Progenitor cell of endocrine pancreas (in vitro differentiated cells): ENCODE measurements at regions not wholly inside any gene's neighbourhood (a gene's known extent, or its start where the extent isn't known, plus 50 kb on each side); places are given as distances from the start of the nearest gene placed in this dataset.

Experiments used
- DNase-seq: peaks from one replicate; pipeline ENCODE4 v3.0.0; 2021; ENCODE audit warnings: low spot score; ENCODE audit not compliant: unreplicated experiment
- H3K27ac Mint-ChIP-seq: 2 replicates; pipeline ENCODE4 v1.8.0; 2021; ENCODE audit warnings: mild to moderate bottlenecking, moderate library complexity, mixed read lengths
- H3K27me3 Mint-ChIP-seq: 2 replicates; pipeline ENCODE4 v1.8.0; 2021; ENCODE audit warnings: mixed read lengths
- H3K36me3 Mint-ChIP-seq: 2 replicates; pipeline ENCODE4 v1.8.0; 2022; ENCODE audit warnings: mixed read lengths; ENCODE audit not compliant: insufficient read depth
- H3K4me1 Mint-ChIP-seq: 2 replicates; pipeline ENCODE4 v1.8.0; 2021; ENCODE audit warnings: low read depth, mixed read lengths
- H3K4me3 Mint-ChIP-seq: 2 replicates; pipeline ENCODE4 v1.8.0; 2021; ENCODE audit warnings: low read depth, mild to moderate bottlenecking, moderate library complexity, mixed read lengths
- H3K9me3 Mint-ChIP-seq: 2 replicates; pipeline ENCODE4 v1.8.0; 2021; ENCODE audit warnings: low read depth, mixed read lengths
- CTCF ChIP-seq: fragments of 200-600 bp; sonication (generic); IDR thresholded peaks from one replicate; pipeline ENCODE4 v1.5.0; 2021; ENCODE audit warnings: antibody characterized with exemption, mild to moderate bottlenecking; ENCODE audit not compliant: unreplicated experiment

DNA sequence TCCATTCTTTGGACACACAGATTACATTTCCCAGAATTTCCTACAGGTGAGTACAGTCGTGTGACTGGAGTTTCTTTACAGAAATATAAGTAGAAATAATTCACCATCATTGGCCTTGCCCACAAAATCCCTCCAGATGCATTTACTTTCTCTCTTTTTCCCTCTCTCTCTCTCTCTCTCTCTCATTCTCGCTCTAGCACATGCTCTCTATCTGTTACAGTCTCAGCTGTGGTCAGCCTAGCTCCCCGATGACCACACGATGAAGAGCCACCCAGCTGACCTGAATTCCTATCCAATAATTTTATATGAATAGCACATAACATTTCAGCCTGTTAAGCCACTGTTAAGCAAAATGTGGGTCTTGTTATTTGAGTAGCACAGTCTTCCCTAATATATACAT, 507.9 kb downstream of the PCDH7 start:
- Mint-ChIP-seq H3K4me3 (no peak overlapping the region), H3K27ac (no peak overlapping the region), H3K27me3 (no peaks in the 10 kb centered on the region), H3K36me3 (no peaks in the 10 kb centered on the region), H3K4me1 (no peaks in the 10 kb centered on the region), H3K9me3 (no peaks in the 10 kb centered on the region)
- TF ChIP-seq CTCF = no peak
- DNase-seq = no peak

DNA sequence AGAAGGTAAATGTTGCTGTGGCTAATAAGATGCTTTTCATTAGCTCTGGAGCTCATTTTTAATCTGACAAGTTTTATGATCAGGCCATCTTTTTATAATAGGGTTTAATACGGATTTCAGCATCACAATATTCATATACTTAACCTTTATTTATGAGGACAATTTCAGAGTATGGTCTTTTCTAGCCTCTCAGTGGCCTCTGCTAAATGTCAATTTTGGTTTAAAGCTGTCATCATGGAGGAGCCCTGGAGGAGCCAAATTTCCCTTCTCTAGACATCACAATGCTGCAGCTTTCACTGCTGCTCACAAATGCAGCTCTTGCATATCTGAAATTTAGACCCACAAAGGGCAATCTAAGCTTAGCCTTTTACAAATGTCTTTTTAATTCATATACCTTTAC, 510.4 kb downstream of the PCDH7 start:
- Mint-ChIP-seq H3K4me3 (no peak overlapping the region), H3K9me3 (no peaks in the 10 kb centered on the region), H3K36me3 (no peaks in the 10 kb centered on the region), H3K27me3 (no peaks in the 10 kb centered on the region), H3K4me1 (no peaks in the 10 kb centered on the region), H3K27ac (no peak overlapping the region)
- TF ChIP-seq CTCF = no peak
- DNase-seq = no peak

GRCh38 chr4:31234494-31234893, 514.3 kb downstream of the PCDH7 start:
- Mint-ChIP-seq H3K9me3 (peaks cover 8% of the 10 kb centered on the region), H3K4me1 (peaks cover 2% of the 10 kb centered on the region), H3K27me3 (no peaks in the 10 kb centered on the region), H3K36me3 (no peaks in the 10 kb centered on the region), H3K4me3 (no peak overlapping the region), H3K27ac (no peak overlapping the region)
- no peak for DNase-seq
- no peak for TF ChIP-seq CTCF

- H3K4me3 Mint-ChIP-seq = no peak overlapping the region
- TF ChIP-seq CTCF = no peak
- H3K36me3 Mint-ChIP-seq = no peaks in the 10 kb centered on the region
- no peaks in the 10 kb centered on the region for H3K27me3 Mint-ChIP-seq
- peaks cover 2% of the 10 kb centered on the region for H3K4me1 Mint-ChIP-seq
- H3K27ac Mint-ChIP-seq = no peak overlapping the region
- peaks cover 8% of the 10 kb centered on the region for H3K9me3 Mint-ChIP-seq
- DNase-seq = no peak
Measured at GRCh38 chr4:31234901-31235300, 514.7 kb downstream of the PCDH7 start.

DNA sequence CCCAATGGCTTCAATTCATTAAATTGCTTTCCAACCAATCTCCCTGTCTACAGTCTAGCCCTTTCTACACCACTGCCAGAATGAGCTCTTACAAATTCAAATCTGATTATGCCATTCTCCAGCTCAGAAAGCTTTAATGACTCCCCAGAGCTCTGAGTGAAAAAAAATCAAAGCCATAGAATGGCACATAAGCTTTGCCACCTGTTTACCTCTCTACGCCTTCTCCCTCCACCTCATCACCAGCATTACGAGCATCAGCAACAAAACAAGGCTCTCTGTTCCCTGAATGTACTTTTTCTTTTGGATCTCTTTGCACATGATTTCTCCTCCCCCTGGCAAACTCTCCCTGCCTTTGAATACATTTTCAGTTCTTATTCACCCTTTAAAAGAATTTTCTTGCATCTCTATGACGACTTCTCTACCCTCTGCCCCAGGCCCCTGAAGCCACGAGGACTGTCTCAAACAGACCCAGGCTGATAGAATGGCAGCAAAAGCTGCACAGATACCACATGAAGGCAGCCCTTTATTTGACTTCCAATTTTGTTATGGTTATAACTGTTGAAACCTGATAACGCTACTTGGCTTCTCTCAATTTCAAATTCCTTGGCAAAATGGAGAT, 516.0 kb downstream of the PCDH7 start:
- no peaks in the 10 kb centered on the region for H3K36me3 Mint-ChIP-seq
- no peak overlapping the region for H3K27ac Mint-ChIP-seq
- H3K27me3 Mint-ChIP-seq = no peaks in the 10 kb centered on the region

More for the DNA sequence above, 516.0 kb downstream of the PCDH7 start:
- peaks cover 8% of the 10 kb centered on the region for H3K9me3 Mint-ChIP-seq
- peaks cover 2% of the 10 kb centered on the region for H3K4me1 Mint-ChIP-seq
- no peak for TF ChIP-seq CTCF
- H3K4me3 Mint-ChIP-seq = no peak overlapping the region
- DNase-seq = no peak
